GM23338 (cell line): ENCODE measurements at regions not wholly inside any gene's neighbourhood (a gene's known extent, or its start where the extent isn't known, plus 50 kb on each side); places are given as distances from the start of the nearest gene placed in this dataset.

ENCODE experiments used
- ATAC-seq: fragments of 200-7000 bp; cut with Tn5 transposase; 3 replicates; pipeline ENCODE4 v1.9.1; 2020
- DNase-seq: peaks from one replicate; pipeline ENCODE4 v3.0.0-alpha.2; 2015; ENCODE audit warnings: low spot score
- H2AFZ ChIP-seq: fragments of 200-600 bp; sonication (generic); 2 replicates; pipeline ENCODE4 v1.8.0; 2016; ENCODE audit warnings: antibody characterized with exemption, mild to moderate bottlenecking, moderate library complexity
- H3F3A ChIP-seq: fragments of 200-600 bp; sonication (generic); replicated peaks from 2 replicates; pipeline ENCODE4 v1.8.0; 2017; ENCODE audit warnings: antibody characterized with exemption, mixed run types, low read depth
- H3K27ac ChIP-seq: fragments of 200-600 bp; sonication (generic); 2 replicates; pipeline ENCODE4 v1.6.1; 2016; ENCODE audit warnings: low read depth
- H3K27me3 ChIP-seq: fragments of 200-600 bp; sonication (generic); 2 replicates; pipeline ENCODE4 v1.8.0; 2016; ENCODE audit warnings: mild to moderate bottlenecking, mixed run types, moderate library complexity; ENCODE audit not compliant: insufficient read depth
- H3K36me3 ChIP-seq: fragments of 200-600 bp; sonication (generic); 2 replicates; pipeline ENCODE4 v1.8.0; 2016; ENCODE audit warnings: mild to moderate bottlenecking; ENCODE audit not compliant: insufficient read depth
- H3K4me1 ChIP-seq: fragments of 200-600 bp; sonication (generic); 2 replicates; pipeline ENCODE4 v1.8.0; 2016; ENCODE audit warnings: mild to moderate bottlenecking, moderate library complexity; ENCODE audit not compliant: insufficient read depth
- H3K4me2 ChIP-seq: fragments of 200-600 bp; sonication (generic); 2 replicates; pipeline ENCODE4 v1.7.1; 2017; ENCODE audit warnings: mixed run types
- H3K4me3 ChIP-seq: fragments of 200-600 bp; sonication (generic); 2 replicates; pipeline ENCODE4 v1.6.1; 2016; ENCODE audit warnings: mixed run types
- H3K79me2 ChIP-seq: fragments of 200-600 bp; sonication (generic); replicated peaks from 2 replicates; pipeline ENCODE4 v1.8.0; 2017; ENCODE audit warnings: mild to moderate bottlenecking; ENCODE audit not compliant: insufficient read depth
- H3K9me2 ChIP-seq: fragments of 200-600 bp; sonication (generic); 2 replicates; pipeline ENCODE4 v1.8.0; 2017; ENCODE audit not compliant: insufficient read depth
- H4K20me1 ChIP-seq: fragments of 200-600 bp; sonication (generic); replicated peaks from 2 replicates; pipeline ENCODE4 v1.8.0; 2017; ENCODE audit warnings: mild to moderate bottlenecking; ENCODE audit not compliant: insufficient read depth
- H3K27ac Mint-ChIP-seq: 2 replicates; pipeline ENCODE4 v1.8.0; 2020; ENCODE audit warnings: inconsistent platforms, mild to moderate bottlenecking, moderate library complexity, mixed read lengths
- H3K27me3 Mint-ChIP-seq: 3 replicates; pipeline ENCODE4 v1.8.0; 2022; ENCODE audit warnings: low read depth, mild to moderate bottlenecking, moderate library complexity, mixed read lengths, inconsistent platforms; ENCODE audit not compliant: insufficient read depth, poor library complexity
- H3K36me3 Mint-ChIP-seq: 3 replicates; pipeline ENCODE4 v1.8.0; 2021; ENCODE audit warnings: low read depth, mild to moderate bottlenecking, inconsistent platforms, moderate library complexity, mixed read lengths
- H3K4me1 Mint-ChIP-seq: 3 replicates; pipeline ENCODE4 v1.8.0; 2020; ENCODE audit warnings: mild to moderate bottlenecking, inconsistent platforms, mixed read lengths
- H3K4me3 Mint-ChIP-seq: 3 replicates; pipeline ENCODE4 v1.8.0; 2021; ENCODE audit warnings: moderate library complexity, mild to moderate bottlenecking, inconsistent platforms, mixed read lengths
- H3K9me3 Mint-ChIP-seq: 3 replicates; pipeline ENCODE4 v1.8.0; 2020; ENCODE audit warnings: moderate library complexity, mild to moderate bottlenecking, inconsistent platforms, mixed read lengths
- CREB1 ChIP-seq: fragments of 250-450 bp; sonication (Bioruptor Pico); IDR thresholded peaks from 2 replicates; pipeline ENCODE4 v1.5.0; 2020; ENCODE audit warnings: low read depth, mild to moderate bottlenecking, moderate library complexity
- CTCF ChIP-seq, 2 experiments: fragments of 200-600 bp in 1 of 2; sonication (generic) in 1 of 2; conservative IDR thresholded peaks; 2 replicates each; pipeline versions ENCODE4 v1.5.1 to v1.6.1; 2016 to 2017; ENCODE audit warnings: antibody characterized with exemption in 2 of 2, low read depth in 2 of 2, mild to moderate bottlenecking in 2 of 2, moderate library complexity in 1 of 2
- ETS1 ChIP-seq: IDR thresholded peaks from 2 replicates; pipeline ENCODE4 v1.6.1; 2016; ENCODE audit warnings: antibody characterized with exemption
- EZH2 ChIP-seq: fragments of 200-600 bp; sonication (generic); IDR thresholded peaks from one replicate; pipeline ENCODE4 v1.8.0; 2017; ENCODE audit warnings: antibody characterized with exemption, mild to moderate bottlenecking, low read depth; ENCODE audit not compliant: unreplicated experiment
- EZH2phosphoT487 ChIP-seq: fragments of 200-600 bp; sonication (generic); IDR thresholded peaks from one replicate; pipeline ENCODE4 v1.8.1; 2018; ENCODE audit warnings: antibody characterized with exemption; ENCODE audit not compliant: unreplicated experiment
- JUNB ChIP-seq: IDR thresholded peaks from one replicate; pipeline ENCODE4 v1.6.1; 2016; ENCODE audit warnings: antibody characterized with exemption; ENCODE audit not compliant: unreplicated experiment
- NANOG ChIP-seq: IDR thresholded peaks from 2 replicates; pipeline ENCODE4 v1.6.1; 2016; ENCODE audit warnings: antibody characterized with exemption, borderline replicate concordance
- POLR2AphosphoS5 ChIP-seq: IDR thresholded peaks from 2 replicates; pipeline ENCODE4 v1.6.1; 2016; ENCODE audit warnings: antibody characterized with exemption, low read depth
- REST ChIP-seq: IDR thresholded peaks from one replicate; pipeline ENCODE4 v1.6.1; 2018; ENCODE audit warnings: antibody characterized with exemption; ENCODE audit not compliant: unreplicated experiment
- STAT1 ChIP-seq: IDR thresholded peaks from one replicate; pipeline ENCODE4 v1.6.1; 2016; ENCODE audit warnings: antibody characterized with exemption; ENCODE audit not compliant: unreplicated experiment
- ZNF114 ChIP-seq: fragments of 250-450 bp; sonication (Bioruptor Pico); IDR thresholded peaks from 2 replicates; pipeline ENCODE4 v1.5.0; 2020; ENCODE audit warnings: mild to moderate bottlenecking, moderate library complexity
- ZNF331 ChIP-seq: fragments of 250-450 bp; sonication (Bioruptor Pico); IDR thresholded peaks from 2 replicates; pipeline ENCODE4 v1.5.0; 2020; ENCODE audit warnings: low read depth, mild to moderate bottlenecking, moderate library complexity
- ZNF462 ChIP-seq: fragments of 250-450 bp; sonication (Bioruptor Pico); IDR thresholded peaks from 2 replicates; pipeline ENCODE4 v1.5.0; 2020; ENCODE audit warnings: mild to moderate bottlenecking, moderate library complexity

GRCh38 chr5:168008555-168008954 lies 282.9 kb upstream of the WWC1 start (continued):
- no peak for TF ChIP-seq NANOG

GRCh38 chr5:168011096-168011495 lies 280.3 kb upstream of the WWC1 start:
- no peaks in the 10 kb centered on the region for H3K27me3 ChIP-seq
- 0 out of 2 replicates have a peak, but pooled peaks cover 6% of the 10 kb centered on the region for H3K9me2 ChIP-seq
- H3K4me3 ChIP-seq: no peak overlapping the region
- no peak for TF ChIP-seq NANOG
- no peak for TF ChIP-seq REST
- no peak for TF ChIP-seq ZNF462 (CRISPR knock-in tag)
- TF ChIP-seq EZH2phosphoT487: no peak
- no peak for TF ChIP-seq ETS1
- TF ChIP-seq EZH2: no peak
- no peak for TF ChIP-seq POLR2AphosphoS5
- TF ChIP-seq CREB1 (CRISPR knock-in tag): no peak
- TF ChIP-seq CTCF (conservative IDR thresholded peaks at IDR 0.05; ENCODE audit: low read depth in 2 of 2): no peak
- TF ChIP-seq ZNF114 (CRISPR knock-in tag): no peak
- TF ChIP-seq STAT1: no peak
- no peak for TF ChIP-seq JUNB
- no peak for TF ChIP-seq ZNF331
- H3K36me3 ChIP-seq: no peaks in the 10 kb centered on the region
- no peak for DNase-seq
- no peak overlapping the region for H3K4me3 Mint-ChIP-seq
- ATAC-seq: no peak
- no peaks in the 10 kb centered on the region for H3K4me1 ChIP-seq
- no peaks in the 10 kb centered on the region; the same call in 2 of the 3 replicates for H3K36me3 Mint-ChIP-seq
- no peaks in the 10 kb centered on the region for H3K9me3 Mint-ChIP-seq
- no peak overlapping the region for H3K4me2 ChIP-seq
- H3K79me2 ChIP-seq: no peaks in the 10 kb centered on the region
- no peak overlapping the region for H3K27ac Mint-ChIP-seq
- H4K20me1 ChIP-seq: no peaks in the 10 kb centered on the region
- H2AFZ ChIP-seq: no peak overlapping the region
- H3F3A ChIP-seq: no peaks in the 10 kb centered on the region
- H3K27me3 Mint-ChIP-seq: no peaks in the 10 kb centered on the region
- peaks cover 3% of the 10 kb centered on the region; the same call in 1 of the 3 replicates for H3K4me1 Mint-ChIP-seq
- no peak overlapping the region for H3K27ac ChIP-seq
